GF-D8 (cell line): ENCODE measurements at regions not wholly inside any gene's neighbourhood (a gene's known extent, or its start where the extent isn't known, plus 50 kb on each side); places are given as distances from the start of the nearest gene placed in this dataset.
"Not testable (repeated sequence)": the region's sequence is repeated elsewhere in the genome, so short reads cannot be mapped to it uniquely, and the experiment has no call there.

Experiments used
- DNase-seq: peaks from one replicate; lab custom pipeline; 2025; lab: John Stamatoyannopoulos, UW

DNA sequence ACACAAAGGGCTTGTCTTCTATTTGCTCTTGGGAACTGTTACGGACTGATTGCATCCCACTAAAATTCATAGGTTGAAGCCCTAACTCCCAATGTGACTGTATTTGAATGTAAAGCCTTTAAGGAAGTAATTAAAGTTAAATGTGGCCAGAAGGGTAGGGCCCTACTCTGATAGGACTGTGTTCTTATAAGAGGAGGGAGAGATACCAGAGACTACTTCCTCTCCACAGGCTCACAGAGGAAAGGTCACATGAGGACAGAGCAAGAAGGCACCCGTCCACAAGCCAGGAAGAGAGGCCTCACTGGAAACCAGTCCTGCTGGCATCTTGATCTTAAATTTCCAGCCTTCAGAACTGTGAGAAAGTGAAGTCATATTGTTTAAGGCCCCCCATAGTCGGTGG, 211.9 kb downstream of the CDH26 start:
- peak; percentile 42 for DNase-seq

DNA sequence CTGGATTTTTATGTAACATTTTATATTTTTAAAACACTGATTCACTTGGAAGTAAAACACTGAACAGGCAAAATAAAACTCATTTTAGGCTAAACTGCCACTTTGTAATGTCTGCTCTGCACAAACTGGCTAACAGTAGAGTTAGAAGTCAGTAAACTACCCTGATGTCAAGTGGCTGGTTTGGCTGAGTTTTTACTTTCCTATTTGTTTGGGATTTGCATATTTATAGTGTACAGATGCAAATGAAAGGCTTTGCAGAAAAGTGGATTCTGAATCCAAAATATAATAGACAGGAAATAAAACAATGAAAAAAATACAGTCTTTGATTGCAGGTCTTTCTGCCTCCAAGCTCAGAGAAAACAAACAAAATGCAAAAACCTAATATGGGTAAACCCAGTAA, 213.1 kb downstream of the CDH26 start:
- no peak for DNase-seq

DNA sequence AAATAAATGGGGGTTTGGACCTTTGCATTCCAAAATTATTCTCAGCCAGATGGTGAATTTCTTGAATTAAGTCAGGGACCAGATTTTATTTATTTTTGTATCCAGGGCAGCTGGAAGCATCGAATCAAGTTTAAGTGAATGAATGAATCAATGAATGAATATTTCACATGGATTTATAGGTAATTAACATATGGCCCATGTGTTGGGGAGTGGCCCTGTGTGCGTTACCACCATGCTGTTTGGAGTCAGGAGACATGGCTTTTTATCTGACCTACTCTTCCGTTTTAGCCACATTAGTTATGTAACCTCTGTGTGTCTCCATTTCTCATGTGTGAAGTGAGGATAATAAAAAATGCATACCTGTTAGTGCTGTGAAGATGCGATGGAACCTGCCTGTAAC, 213.5 kb downstream of the CDH26 start:
- DNase-seq, result no peak

DNA sequence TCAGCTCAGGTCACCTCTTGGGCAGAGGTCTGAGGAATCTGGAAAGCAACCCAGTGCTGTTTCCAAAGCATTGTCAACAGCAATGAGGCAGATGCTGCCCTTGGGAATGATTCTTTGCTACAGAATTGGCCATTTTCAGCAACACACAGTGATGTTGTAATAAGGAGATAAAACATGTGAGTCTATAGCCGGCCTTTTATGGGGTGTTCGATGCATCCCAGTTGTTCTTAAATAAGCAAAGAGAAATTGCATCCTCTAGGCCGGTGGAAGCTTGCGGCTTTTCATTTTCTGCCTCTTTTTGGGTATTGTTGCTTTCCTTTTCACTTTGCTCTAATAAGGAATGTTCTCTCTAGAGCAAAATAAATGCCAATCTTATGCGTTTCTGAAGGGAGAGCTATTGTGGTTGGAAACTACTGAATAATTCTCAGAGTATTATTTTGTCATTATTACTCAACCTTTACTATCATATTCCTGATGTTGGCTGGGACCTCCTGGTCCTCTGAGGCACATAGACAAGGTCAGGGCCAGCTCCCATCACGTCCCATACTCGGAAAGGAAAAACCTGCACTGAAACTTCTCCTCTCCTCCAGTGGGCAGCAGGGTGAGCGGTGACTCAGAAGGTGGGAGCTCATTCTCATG, 214.2 kb downstream of the CDH26 start:
- no peak for DNase-seq

DNA sequence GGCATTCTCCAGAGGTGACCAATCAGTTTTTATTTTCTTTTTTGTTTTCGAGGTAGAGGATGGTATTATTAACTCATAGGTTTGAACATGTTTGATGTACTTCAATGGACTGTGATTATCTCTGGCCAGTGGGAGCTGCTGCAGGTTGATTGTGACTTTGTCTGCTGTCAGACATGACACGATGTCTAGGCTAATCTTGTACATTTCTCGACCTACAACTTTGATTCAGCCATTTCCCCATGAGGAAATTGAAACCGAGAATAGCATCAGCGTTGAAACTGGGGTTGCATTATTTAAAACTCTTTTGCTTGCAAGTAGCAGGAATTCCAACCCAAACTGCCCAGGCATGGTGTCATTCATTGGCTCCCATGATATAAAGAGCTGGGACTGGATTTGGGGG, 218.9 kb downstream of the CDH26 start:
- DNase-seq, result no peak

DNA sequence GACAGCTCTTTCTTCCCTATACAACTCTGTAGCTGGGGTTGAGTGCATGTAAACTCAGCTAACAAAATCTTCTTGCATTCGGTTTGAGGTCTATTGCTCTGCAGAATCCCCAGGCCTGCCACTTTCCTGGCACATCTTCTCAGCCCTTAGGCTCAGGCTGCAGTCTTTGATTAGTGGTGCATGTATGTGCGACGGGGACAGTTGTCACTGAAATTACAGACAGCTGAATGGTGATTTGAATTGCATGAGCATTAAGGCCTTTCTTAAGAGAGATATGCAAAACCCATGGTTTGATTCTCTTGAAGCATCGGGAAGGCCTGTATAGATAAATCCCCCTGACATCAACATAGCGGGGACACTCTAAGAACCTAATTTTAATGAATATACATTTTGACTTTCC, 222.8 kb downstream of the CDH26 start:
- no peak for DNase-seq

DNA sequence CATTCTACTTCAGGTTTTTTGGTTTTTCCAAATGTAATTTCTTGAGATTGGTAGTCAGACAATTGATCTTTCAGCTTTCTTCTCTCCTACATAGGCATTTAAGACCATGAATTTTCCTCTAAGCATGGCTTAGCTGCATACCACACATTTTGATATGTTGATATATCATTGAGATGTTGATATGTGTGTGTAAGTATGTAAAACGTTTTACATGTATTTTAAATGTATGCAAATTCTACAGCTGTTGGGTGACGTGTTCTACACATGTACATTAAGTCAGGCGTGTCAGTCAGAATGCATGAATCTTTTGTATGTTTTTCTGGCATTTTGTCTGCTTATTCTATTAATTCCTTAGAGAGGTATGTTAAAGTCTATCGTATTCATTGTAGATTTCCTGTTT, 228.2 kb downstream of the CDH26 start:
- no peak for DNase-seq

DNA sequence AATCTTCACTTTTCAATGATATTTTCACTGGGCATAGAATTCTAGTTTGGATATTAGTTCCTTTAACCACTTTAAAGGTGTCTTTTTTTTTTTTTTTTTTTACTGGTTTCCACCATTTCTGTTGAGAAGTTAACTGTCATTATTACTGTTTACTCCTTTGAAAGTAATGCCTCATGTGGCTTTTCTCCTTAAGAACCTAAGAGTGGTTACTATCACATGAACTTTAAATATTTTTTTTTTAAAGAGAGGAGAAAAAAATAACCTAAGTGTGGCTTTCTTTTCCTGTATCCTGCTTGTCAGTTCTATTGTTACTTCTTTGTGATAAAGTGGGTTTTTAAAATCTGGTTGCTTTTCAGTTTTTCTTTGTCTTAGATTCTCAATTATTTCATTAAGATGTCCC, 229.5 kb downstream of the CDH26 start:
- no peak for DNase-seq

DNA sequence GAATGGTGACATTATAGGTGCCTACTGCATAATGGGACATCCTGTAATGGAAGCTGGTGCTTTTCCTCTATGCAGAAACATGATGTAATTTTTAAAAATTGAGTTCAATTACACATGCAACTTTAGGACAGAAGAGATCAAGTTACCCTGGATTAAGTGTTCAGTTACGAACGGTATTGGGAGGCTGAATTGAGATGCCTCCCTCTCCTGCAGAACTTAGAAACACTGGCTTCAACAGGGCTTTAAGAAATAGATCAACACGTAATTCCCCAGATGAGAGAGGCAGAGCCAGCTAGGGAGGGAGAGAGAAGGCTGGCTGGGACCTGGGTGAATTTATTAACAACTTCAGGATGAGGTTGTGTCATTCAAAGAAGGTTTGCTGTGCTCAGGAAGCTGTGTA, 232.8 kb downstream of the CDH26 start:
- no peak for DNase-seq

DNA sequence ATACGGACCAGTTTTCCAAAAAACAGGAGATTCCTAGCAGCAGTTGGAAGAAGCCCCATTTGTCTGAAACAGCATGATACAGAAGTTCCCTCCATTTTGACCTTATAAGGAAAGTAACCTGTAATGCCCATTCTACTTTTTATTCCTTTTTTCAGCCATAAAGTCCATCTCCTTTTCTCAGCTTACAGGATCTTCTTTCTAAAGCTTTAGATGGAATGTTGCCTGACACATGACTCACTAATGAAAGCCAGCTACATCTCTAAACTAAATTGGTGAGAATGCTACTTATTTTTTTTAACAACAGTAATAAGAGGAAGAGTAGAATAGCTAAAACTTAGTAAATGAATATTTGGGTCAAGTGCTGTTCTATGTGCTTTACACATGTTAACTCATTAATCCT, 234.1 kb downstream of the CDH26 start:
- DNase-seq, result no peak

DNA sequence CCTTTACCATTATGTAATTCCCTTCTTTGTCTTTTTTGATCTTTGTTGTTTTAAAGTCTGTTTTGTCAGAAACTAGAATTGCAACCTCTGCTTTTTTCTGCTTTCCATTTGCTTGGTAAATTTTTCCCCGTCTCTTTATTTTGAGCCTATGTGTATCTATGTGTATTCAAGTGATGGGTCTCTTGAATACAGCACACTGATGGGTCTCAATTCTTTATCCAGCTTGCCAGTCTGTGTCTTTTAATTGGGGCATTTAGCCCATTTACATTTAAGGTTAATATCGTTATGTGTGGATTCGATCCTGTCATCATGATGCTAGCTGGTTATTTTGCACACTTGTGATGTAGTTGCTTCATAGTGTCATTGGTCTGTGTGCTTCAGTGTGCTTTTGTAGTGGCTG, 240.9 kb downstream of the CDH26 start:
- not testable (repeated sequence) for DNase-seq

DNA sequence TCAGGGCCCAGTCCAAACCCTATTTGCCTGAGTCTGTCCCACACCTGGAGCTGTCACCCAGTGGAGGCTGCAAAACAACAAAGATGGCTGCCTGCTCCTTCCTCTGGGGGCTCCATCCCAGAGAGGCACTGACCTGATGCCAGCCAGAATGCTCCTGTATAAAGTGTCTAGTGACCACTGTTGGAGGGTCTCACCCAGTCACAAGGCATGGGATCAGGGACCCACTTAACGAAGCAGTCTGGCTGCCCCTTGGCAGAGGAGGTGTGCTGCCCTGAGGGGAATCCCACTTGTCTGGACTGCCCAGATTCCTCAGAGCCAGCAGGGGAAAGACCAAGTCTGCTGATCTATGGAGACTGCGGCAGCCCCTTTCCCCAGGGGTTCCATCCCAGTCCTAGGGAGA, 241.6 kb downstream of the CDH26 start:
- DNase-seq, result no peak

DNA sequence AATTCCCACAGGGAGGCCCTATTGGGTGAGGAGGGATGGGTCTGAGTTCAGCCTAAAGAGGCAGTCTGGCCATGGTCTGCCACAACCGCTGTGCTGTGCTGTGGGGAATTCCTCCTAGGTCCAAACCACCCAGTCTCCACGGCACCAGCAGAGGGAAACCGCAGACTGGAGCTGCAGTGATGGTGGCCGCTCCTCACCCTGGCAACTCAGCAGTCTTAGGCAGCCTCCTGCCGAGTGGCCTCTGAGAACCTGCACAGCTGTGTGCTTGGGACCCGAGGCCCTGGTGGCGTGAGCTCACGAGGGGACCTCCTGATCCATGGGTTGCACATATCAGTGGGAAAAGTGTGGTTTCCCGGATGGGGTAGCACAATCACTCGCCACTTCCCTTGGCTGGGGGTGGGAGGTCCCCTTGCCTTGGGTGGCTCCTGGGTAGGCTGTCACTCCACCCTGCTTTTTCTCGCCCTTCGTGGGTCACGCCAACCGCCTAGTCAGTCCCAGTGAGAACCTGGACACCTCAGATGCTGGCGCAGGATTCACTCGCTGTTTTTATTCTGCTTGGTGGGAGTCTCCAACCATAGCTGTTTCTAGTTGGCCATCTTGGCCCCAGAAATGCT, 242.2 kb downstream of the CDH26 start:
- DNase-seq, result no peak

DNA sequence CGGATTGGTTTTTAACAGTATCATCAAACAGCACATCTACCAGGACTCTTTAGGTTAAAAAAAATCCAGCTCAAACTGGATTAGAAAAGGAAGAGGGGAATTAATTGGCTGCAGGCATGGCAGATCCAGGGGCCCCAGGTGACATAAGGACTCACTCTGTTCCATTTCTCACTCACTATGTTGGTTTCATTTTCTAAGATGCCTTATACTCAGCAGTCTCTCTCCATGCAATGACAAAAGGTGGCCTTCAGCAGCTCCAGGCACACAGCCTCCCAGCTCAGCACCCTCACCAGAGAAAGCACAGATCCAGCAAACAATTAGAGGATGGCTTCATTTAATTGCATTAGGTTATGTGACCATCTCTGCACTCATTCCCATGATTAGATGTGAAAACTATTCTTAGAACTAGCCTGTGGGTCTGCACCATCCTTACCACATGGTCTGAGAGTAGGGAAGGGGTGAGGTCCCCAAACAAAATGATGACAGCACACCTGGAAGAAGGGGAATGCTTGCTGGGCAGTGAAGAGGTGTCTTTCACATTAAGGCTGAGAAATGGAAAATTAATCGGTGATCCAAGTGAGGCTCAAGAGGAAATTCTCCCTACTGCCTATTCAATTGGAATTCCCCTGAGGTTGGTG, 243.1 kb downstream of the CDH26 start:
- DNase-seq, result no peak

DNA sequence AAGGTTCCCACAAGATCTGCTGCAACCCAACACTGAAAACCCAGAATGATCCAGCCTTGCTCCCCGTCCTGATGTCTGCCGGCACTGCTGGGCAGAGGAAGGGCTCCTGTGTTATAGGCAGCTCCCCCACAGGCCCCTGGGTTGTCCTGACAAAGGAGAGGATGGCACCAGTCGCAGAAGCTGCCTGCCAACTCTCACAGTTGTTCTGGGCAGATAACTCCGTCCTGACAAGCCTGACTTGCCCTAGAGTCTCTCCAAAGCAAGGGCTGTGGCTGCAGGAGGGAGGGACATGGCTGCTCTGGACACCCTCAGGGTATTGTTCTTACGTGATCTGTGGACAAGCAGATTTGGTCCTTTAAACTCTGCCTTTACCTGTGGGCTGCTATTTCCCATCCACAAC, 243.8 kb downstream of the CDH26 start:
- DNase-seq, result no peak

DNA sequence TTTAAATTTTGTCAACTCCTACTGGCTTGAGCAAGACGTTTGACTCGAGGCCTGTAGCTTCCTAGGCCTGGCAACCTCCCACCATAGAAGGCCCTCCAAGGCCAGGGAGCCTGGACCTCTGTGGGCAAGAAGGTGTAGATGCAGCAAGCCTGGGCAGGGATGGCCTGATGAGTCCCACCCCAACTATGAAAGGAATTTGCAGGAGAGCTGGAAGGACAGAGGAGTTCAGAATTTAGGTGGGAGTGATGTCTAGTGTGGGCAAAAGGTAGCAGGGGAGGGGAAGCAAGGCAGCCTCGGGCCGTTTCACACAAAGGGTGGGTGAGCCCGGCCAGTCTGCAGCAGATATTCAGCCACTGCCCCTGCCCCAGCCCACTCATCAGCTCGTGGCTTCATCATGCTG, 245.2 kb downstream of the CDH26 start:
- no peak for DNase-seq

DNA sequence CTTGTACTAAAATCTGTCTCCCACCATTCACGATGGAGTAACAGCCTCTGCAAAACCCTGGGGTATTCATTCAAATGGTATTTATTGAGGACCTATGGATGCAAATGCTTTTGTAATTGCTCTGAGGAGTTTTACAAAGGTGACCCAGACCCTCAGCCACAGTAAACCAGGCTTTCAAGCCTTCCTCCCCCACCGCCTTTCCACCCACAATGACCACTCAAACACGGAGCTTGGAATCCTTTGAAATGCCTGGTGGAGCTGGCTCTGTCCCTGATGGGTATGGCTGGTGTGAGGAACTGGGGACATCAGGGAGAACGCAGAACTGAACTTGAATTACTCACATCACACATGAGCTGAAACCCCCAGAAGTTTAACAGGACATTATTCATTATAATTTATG, 246.4 kb downstream of the CDH26 start:
- DNase-seq, result no peak

DNA sequence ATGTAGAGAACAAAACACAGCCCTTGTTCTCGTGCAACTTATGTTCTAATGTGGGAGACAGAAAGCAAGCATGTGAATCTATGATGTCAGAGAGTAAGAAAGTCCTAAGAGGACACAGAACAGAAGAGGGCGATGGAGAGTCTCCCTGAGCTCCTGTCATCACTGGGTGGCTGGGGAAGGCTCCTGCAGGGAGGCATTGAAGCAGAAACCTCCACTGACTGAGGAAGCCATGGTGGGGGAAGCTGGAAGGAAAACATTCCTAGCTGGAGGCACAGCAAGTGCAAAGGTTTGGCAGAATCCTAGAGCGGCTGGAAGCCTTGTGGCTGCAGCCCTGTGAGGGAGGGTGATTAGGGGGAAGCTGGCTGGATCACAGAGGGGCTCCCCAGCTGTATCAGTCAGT, 248.0 kb downstream of the CDH26 start:
- DNase-seq, result peak; percentile 42

DNA sequence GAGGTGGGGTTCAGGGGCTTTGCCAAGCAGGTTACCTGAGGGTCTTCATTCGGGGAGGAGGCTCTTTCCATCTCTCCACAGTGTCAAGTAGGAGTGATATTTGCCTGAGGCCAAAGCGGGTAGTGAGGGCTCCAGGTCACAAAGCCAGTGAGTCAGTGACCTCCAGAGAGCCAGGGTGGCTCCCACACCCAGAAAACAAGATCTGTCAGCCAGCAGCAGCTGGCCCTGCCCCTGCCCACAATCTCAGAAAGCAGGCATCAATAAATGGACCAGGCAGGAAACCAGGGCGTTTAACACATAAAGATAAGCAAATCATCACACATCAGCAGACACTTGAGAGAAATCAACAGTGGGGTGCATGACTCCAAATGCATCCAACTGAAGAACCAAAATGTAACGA, 250.8 kb downstream of the CDH26 start:
- DNase-seq, result peak; percentile 14

DNA sequence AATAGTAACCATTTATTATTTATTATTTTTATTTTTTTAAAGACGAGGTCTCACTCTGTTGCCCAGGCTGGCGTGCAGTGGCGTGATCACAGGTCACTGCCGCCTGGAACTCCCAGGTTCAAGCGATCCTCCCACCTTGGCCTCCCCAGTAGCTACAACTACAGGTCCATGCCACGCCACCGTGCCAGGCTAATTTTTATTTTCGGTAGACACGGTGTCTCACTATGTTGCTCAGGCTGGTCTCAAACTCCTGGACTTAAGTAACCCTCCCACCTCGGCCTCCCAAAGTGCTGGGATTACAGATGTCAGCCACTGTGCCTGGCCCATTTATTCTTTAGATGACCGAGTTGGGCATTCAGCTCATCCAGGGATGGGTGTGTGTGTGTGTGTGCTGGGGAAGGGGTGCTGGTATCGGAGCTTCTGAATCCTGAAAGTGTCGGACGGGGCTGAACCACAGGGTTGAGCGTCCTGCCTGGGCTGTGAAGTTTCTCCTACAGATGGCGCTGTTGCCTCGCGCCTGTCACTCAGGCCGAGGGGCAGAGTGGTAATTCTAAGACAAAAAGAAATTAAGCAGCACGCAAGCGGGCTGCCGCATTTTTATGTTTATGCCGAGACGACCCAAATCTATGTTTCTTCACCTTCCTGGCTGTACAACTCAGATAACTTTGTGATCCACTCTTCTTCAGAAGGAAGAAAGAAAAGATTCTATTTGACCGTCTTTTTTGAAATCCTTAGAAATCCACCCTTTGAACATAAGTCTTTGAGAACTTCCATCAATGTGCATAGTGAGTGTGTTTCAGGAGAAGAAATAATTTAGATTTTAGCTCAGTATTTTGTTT, 252.8 kb downstream of the CDH26 start:
- DNase-seq, result peak; percentile 3

DNA sequence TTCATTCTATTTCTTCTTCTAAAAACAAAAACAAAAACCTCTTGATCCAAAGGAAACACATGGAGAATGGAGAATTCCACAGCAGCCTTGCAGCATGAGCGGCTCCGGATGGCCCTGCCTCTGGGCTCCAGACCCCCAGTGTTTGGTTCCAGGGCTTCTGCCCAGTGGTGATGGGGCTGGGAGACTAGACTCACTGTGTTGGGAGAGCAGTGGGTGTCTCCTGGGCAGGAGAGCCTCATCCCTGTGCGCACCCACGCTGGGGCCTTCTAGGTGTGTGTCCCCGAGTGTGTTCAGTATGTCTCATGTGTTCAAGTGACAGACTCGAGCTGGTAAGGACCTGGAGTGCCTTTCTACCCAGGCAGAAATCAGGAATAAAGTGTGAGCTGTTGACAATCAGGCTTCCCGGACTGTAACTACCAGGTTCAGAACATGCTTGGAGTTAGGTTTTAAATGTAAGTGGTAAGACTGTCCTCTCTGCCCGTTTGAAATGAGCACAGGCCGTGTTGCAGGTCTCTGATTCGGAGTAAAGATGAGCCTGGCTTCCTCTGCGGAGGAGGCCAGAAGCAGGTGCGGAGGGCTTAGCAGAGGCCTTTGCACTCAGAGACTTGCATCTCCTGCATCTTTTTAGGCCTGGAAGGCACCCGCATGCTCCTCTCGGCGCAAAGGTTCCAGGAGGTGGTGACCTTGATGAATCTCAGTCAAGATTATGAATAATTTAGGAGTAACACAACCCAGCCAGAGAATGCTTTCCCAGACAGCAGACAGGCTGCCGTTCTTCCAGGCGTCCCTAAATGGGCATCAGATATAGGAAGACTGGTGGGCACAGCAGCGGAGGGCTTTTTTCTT, 253.6 kb downstream of the CDH26 start:
- DNase-seq, result no peak

DNA sequence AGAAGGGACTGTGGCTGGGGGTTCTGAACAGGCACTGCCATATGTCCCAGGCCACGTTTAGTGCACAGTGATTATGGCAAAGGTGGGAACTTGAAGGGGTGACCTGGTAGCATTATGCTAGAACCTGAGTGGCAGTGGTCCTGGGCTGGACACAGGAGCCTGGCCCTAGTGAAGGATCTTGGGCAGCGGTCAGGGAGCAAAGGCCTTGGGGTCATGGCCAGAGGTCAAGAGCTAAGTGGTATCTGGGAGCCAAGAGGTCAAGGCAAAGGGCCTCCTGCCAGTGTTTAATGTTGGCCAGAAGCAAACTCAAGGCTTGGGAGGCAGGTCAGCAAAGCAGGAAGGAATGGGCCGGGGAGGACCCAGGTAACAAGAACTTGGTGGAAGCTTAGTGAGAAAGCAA, 254.5 kb downstream of the CDH26 start:
- no peak for DNase-seq
